ENCODE measurements at regions not wholly inside any gene's neighbourhood (a gene's known extent, or its start where the extent isn't known, plus 50 kb on each side); places are given as distances from the start of the nearest gene placed in this dataset.

DNA sequence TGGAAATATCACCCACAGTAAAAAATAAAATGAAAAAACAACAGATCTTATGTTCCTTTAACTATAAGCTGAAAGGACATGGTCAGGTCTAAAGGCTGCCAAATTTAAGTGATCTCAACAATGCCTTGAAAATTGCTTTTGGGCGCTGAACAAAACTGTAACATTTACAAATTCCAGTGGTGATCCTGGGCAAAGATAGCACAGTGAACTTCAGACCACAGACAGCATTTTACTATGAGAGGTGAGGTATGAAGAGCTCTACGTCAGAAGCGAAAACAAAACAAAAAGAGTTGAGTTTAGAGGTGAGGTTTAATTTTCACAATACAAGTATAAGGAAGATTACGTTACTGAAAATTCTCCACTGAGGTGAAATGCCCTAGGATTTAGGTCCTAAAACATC, 165.8 kb upstream of the STK32A start:
- H3K27me3 ChIP-seq (ENCODE audit: control insufficient read depth in 4 of 4, insufficient read depth in 4 of 4, low read length in 3 of 4), result no peaks in the 10 kb centered on the region
- no peak for DNase-seq (ENCODE audit: low spot score)
- H3K9ac ChIP-seq (ENCODE audit: low read depth in 1 of 2, low read length in 2 of 2), result no peak overlapping the region
- no peaks in the 10 kb centered on the region for H3K9me3 ChIP-seq (ENCODE audit: control insufficient read depth in 4 of 4, low read length in 3 of 4)
- 73% methylated on average over 4 of the region's 4 CpGs for WGBS
- no peak overlapping the region for H3K27ac ChIP-seq (ENCODE audit: low read depth in 1 of 2, low read length in 2 of 2)
- H3K36me3 ChIP-seq (ENCODE audit: control insufficient read depth in 4 of 4, insufficient read depth in 3 of 4, low read depth in 1 of 4, low read length in 3 of 4), result no peaks in the 10 kb centered on the region
- TF ChIP-seq, protein P1, sequence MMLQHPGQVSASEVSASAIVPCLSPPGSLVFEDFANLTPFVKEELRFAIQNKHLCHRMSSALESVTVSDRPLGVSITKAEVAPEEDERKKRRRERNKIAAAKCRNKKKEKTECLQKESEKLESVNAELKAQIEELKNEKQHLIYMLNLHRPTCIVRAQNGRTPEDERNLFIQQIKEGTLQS (IDR thresholded peaks at IDR 0.05), result no peak
- no peak for TF ChIP-seq TAF1 (conservative IDR thresholded peaks at IDR 0.05)
- no peak for TF ChIP-seq YY1 (IDR thresholded peaks at IDR 0.05)
- no peak for TF ChIP-seq EGR1 (IDR thresholded peaks at IDR 0.05; ENCODE audit: low read depth in 2 of 2)
- TF ChIP-seq, protein P2, sequence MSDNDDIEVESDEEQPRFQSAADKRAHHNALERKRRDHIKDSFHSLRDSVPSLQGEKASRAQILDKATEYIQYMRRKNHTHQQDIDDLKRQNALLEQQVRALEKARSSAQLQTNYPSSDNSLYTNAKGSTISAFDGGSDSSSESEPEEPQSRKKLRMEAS (IDR thresholded peaks at IDR 0.05), result no peak
- TF ChIP-seq, protein P3, sequence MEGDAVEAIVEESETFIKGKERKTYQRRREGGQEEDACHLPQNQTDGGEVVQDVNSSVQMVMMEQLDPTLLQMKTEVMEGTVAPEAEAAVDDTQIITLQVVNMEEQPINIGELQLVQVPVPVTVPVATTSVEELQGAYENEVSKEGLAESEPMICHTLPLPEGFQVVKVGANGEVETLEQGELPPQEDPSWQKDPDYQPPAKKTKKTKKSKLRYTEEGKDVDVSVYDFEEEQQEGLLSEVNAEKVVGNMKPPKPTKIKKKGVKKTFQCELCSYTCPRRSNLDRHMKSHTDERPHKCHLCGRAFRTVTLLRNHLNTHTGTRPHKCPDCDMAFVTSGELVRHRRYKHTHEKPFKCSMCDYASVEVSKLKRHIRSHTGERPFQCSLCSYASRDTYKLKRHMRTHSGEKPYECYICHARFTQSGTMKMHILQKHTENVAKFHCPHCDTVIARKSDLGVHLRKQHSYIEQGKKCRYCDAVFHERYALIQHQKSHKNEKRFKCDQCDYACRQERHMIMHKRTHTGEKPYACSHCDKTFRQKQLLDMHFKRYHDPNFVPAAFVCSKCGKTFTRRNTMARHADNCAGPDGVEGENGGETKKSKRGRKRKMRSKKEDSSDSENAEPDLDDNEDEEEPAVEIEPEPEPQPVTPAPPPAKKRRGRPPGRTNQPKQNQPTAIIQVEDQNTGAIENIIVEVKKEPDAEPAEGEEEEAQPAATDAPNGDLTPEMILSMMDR (IDR thresholded peaks at IDR 0.05; ENCODE audit: low read depth, low read length, missing input control), result no peak
- no peak for TF ChIP-seq HNF4A (conservative IDR thresholded peaks at IDR 0.05)
- no peak for TF ChIP-seq HNF4G (IDR thresholded peaks at IDR 0.05)
- TF ChIP-seq RXRA (IDR thresholded peaks at IDR 0.05), result no peak
- no peak for TF ChIP-seq JUND (IDR thresholded peaks at IDR 0.05)
- no peak for TF ChIP-seq FOXA2 (IDR thresholded peaks at IDR 0.05)
- no peak for TF ChIP-seq GABPA (IDR thresholded peaks at IDR 0.05 in 1 of 2, conservative IDR thresholded peaks at IDR 0.05 in 1 of 2)
- H3K4me1 ChIP-seq (ENCODE audit: control insufficient read depth in 4 of 4, insufficient read depth in 4 of 4, low read length in 3 of 4), result no peaks in the 10 kb centered on the region
- no peak overlapping the region for H3K4me3 ChIP-seq (ENCODE audit: low read depth in 1 of 3, low read length in 3 of 3)

DNA sequence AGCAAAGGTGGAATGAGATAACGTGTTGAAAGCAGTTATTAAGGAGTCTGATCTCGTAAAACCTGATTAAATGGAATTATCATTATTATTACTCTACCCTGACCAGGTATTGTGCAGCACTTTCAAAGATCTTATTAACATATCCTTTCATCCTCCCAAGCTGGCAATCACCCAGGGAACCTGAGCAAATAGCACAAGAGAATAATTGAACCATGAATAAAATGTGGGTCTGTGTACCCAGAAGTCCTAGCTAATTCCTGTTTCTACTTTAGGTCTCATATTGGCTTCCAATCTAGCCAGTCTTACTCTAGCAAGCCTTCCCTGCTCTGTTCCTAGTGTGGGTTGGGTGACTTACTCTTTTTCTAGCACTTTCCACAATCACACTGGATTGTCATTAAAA, 162.2 kb upstream of the STK32A start:
- no peaks in the 10 kb centered on the region for H3K4me1 ChIP-seq (ENCODE audit: control insufficient read depth in 4 of 4, insufficient read depth in 4 of 4, low read length in 3 of 4)
- WGBS, result 57% methylated on average over 2 of the region's 2 CpGs
- TF ChIP-seq EGR1 (IDR thresholded peaks at IDR 0.05; ENCODE audit: low read depth in 2 of 2), result no peak
- TF ChIP-seq, protein P4, sequence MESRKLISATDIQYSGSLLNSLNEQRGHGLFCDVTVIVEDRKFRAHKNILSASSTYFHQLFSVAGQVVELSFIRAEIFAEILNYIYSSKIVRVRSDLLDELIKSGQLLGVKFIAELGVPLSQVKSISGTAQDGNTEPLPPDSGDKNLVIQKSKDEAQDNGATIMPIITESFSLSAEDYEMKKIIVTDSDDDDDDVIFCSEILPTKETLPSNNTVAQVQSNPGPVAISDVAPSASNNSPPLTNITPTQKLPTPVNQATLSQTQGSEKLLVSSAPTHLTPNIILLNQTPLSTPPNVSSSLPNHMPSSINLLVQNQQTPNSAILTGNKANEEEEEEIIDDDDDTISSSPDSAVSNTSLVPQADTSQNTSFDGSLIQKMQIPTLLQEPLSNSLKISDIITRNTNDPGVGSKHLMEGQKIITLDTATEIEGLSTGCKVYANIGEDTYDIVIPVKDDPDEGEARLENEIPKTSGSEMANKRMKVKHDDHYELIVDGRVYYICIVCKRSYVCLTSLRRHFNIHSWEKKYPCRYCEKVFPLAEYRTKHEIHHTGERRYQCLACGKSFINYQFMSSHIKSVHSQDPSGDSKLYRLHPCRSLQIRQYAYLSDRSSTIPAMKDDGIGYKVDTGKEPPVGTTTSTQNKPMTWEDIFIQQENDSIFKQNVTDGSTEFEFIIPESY (IDR thresholded peaks at IDR 0.05), result no peak
- TF ChIP-seq FOXA2 (IDR thresholded peaks at IDR 0.05), result no peak
- TF ChIP-seq HNF4G (IDR thresholded peaks at IDR 0.05), result no peak
- TF ChIP-seq, protein P5, sequence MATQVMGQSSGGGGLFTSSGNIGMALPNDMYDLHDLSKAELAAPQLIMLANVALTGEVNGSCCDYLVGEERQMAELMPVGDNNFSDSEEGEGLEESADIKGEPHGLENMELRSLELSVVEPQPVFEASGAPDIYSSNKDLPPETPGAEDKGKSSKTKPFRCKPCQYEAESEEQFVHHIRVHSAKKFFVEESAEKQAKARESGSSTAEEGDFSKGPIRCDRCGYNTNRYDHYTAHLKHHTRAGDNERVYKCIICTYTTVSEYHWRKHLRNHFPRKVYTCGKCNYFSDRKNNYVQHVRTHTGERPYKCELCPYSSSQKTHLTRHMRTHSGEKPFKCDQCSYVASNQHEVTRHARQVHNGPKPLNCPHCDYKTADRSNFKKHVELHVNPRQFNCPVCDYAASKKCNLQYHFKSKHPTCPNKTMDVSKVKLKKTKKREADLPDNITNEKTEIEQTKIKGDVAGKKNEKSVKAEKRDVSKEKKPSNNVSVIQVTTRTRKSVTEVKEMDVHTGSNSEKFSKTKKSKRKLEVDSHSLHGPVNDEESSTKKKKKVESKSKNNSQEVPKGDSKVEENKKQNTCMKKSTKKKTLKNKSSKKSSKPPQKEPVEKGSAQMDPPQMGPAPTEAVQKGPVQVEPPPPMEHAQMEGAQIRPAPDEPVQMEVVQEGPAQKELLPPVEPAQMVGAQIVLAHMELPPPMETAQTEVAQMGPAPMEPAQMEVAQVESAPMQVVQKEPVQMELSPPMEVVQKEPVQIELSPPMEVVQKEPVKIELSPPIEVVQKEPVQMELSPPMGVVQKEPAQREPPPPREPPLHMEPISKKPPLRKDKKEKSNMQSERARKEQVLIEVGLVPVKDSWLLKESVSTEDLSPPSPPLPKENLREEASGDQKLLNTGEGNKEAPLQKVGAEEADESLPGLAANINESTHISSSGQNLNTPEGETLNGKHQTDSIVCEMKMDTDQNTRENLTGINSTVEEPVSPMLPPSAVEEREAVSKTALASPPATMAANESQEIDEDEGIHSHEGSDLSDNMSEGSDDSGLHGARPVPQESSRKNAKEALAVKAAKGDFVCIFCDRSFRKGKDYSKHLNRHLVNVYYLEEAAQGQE (IDR thresholded peaks at IDR 0.05), result no peak
- TF ChIP-seq, protein P2 (IDR thresholded peaks at IDR 0.05), result no peak
- TF ChIP-seq HNF4A (conservative IDR thresholded peaks at IDR 0.05), result no peak
- TF ChIP-seq, protein P3 (IDR thresholded peaks at IDR 0.05; ENCODE audit: low read depth, low read length, missing input control), result no peak
- no peak for TF ChIP-seq TAF1 (conservative IDR thresholded peaks at IDR 0.05)
- TF ChIP-seq RXRA (IDR thresholded peaks at IDR 0.05), result no peak
- no peak for TF ChIP-seq GABPA (IDR thresholded peaks at IDR 0.05 in 1 of 2, conservative IDR thresholded peaks at IDR 0.05 in 1 of 2)
- TF ChIP-seq NR2F2 (IDR thresholded peaks at IDR 0.05), result no peak
- TF ChIP-seq JUND (IDR thresholded peaks at IDR 0.05), result no peak
- TF ChIP-seq FOXA1 (IDR thresholded peaks at IDR 0.05), result no peak
- TF ChIP-seq SP1 (IDR thresholded peaks at IDR 0.05), result no peak
- no peak overlapping the region for H3K27ac ChIP-seq (ENCODE audit: low read depth in 1 of 2, low read length in 2 of 2)
- no peaks in the 10 kb centered on the region for H3K9me3 ChIP-seq (ENCODE audit: control insufficient read depth in 4 of 4, low read length in 3 of 4)
- no peak overlapping the region for H3K9ac ChIP-seq (ENCODE audit: low read depth in 1 of 2, low read length in 2 of 2)
- no peak overlapping the region for H3K4me3 ChIP-seq (ENCODE audit: low read depth in 1 of 3, low read length in 3 of 3)
- no peaks in the 10 kb centered on the region for H3K27me3 ChIP-seq (ENCODE audit: control insufficient read depth in 4 of 4, insufficient read depth in 4 of 4, low read length in 3 of 4)
- no peaks in the 10 kb centered on the region for H3K36me3 ChIP-seq (ENCODE audit: control insufficient read depth in 4 of 4, insufficient read depth in 3 of 4, low read depth in 1 of 4, low read length in 3 of 4)
- no peak for DNase-seq (ENCODE audit: low spot score)
